Activated B cell treated with CpG ODN at 0.5 μM for 24 hours (primary cell): ENCODE measurements at regions not wholly inside any gene's neighbourhood (a gene's known extent, or its start where the extent isn't known, plus 50 kb on each side); places are given as distances from the start of the nearest gene placed in this dataset.
"Not testable (repeated sequence)": the region's sequence is repeated elsewhere in the genome, so short reads cannot be mapped to it uniquely, and the experiment has no call there.

Experiments
- ATAC-seq: fragments of 200-7000 bp; cut with Tn5 transposase; one replicate; pipeline ENCODE4 v1.10.0; 2021; ENCODE audit warnings: low read depth, mild to moderate bottlenecking, moderate library complexity
- CTCF ChIA-PET: fragments of 350-600 bp; sonication (Branson Sonifier 250); formaldehyde crosslinking; loops from one replicate; lab custom pipeline; 2021; ENCODE audit warnings: antibody characterized with exemption; lab: Charles Lee
- POLR2A ChIA-PET: fragments of 350-600 bp; sonication (Branson Sonifier 250); formaldehyde crosslinking; loops from one replicate; lab custom pipeline; 2021; ENCODE audit warnings: antibody characterized with exemption; lab: Charles Lee
- DNase-seq: peaks from one replicate; pipeline ENCODE4 v3.0.0; 2022
- H3K27ac Mint-ChIP-seq: one replicate; pipeline ENCODE4 v1.8.0; 2020; ENCODE audit warnings: mixed read lengths
- H3K27me3 Mint-ChIP-seq: one replicate; pipeline ENCODE4 v1.8.0; 2021; ENCODE audit warnings: mixed read lengths
- H3K36me3 Mint-ChIP-seq: one replicate; pipeline ENCODE4 v1.8.0; 2021; ENCODE audit warnings: low read depth, mixed read lengths
- H3K4me1 Mint-ChIP-seq: one replicate; pipeline ENCODE4 v1.8.0; 2021; ENCODE audit warnings: mixed read lengths
- H3K4me3 Mint-ChIP-seq: one replicate; pipeline ENCODE4 v1.8.0; 2020; ENCODE audit warnings: mild to moderate bottlenecking, mixed read lengths
- H3K9me3 Mint-ChIP-seq: one replicate; pipeline ENCODE4 v1.8.0; 2020; ENCODE audit warnings: mixed read lengths
- CTCF ChIP-seq: fragments of 200-600 bp; IDR thresholded peaks from one replicate; pipeline ENCODE4 v1.8.0; 2022; ENCODE audit warnings: antibody characterized with exemption, mild to moderate bottlenecking
- intact Hi-C: fragments of 100-400 bp; cut with micrococcal nuclease; formaldehyde crosslinking; loops from one replicate; pipeline ENCODE4 v1.15.1; 2024

DNA sequence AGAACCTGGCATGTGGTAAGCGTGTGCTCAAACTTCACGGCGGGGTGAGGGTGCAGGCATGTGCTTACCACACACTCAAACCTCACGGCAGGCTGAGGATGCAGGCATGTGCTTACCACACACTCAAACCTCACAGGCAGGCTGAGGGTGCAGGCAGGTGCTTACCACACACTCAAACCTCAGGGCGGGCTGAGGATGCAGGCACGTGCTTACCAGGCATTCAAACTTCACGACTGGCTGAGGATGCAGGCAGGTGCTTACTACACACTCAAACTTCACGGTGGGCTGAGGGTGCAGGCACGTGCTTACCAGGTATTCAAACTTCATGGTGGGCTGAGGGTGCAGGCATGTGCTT, 105.0 kb upstream of the ALKAL2 start:
- intact Hi-C loops, result no loop called here
- no peaks in the 10 kb centered on the region for H3K9me3 Mint-ChIP-seq
- no peaks in the 10 kb centered on the region for H3K36me3 Mint-ChIP-seq
- no peak overlapping the region for H3K4me3 Mint-ChIP-seq
- H3K4me1 Mint-ChIP-seq, result peaks cover 9% of the 10 kb centered on the region
- H3K27me3 Mint-ChIP-seq, result no peaks in the 10 kb centered on the region
- no peak for TF ChIP-seq CTCF
- DNase-seq (no peak), ATAC-seq (no peak)
- ChIA-PET CTCF (no interaction called here), POLR2A (no interaction called here)
- H3K27ac Mint-ChIP-seq, result no peak overlapping the region

DNA sequence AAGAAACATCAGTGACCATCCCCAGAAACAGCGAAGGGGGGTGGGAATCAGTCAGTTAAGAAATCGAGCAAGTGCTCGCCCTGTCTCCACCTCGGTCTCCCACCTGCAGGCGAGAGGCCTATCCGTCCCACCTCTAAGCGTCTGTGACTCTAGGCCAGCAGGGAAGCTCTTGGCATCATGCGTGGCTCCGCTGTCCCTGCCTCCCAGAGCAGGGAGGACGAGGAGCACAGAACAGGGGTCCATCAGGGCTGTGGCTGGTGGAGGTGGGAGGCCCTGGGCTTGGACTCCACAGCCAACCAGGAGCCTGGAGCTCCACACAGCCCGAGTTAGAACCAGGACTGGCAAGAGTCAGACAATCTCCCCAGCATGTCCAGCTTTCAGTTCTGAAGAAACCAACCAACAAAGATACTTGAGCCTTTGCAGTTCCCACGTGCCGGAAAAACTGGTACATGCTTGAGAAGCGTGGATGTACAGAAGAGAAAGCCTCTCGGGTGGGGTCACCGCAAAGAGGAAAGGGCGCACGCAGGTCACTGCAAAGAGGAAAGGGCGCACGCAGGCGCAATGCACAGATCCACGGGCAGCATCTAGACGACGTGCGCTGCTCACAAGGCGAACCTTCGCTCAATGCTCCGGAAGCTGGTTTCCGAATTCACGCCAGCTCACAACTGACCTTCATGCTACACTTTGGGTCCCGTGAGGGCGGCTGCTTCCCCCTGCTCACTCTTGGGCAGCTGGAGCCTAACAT, 104.5 kb upstream of the ALKAL2 start:
- Mint-ChIP-seq H3K4me3 (no peak overlapping the region), H3K27me3 (no peaks in the 10 kb centered on the region), H3K27ac (no peak overlapping the region), H3K4me1 (peaks cover 9% of the 10 kb centered on the region), H3K36me3 (no peaks in the 10 kb centered on the region), H3K9me3 (no peaks in the 10 kb centered on the region)
- DNase-seq (no peak), ATAC-seq (no peak)
- intact Hi-C loops, result no loop called here
- POLR2A ChIA-PET, result no interaction called here
- CTCF ChIA-PET, result no interaction called here
- TF ChIP-seq CTCF, result no peak

- no peaks in the 10 kb centered on the region for H3K36me3 Mint-ChIP-seq
- DNase-seq (no peak), ATAC-seq (no peak)
- H3K27ac Mint-ChIP-seq, result no peak overlapping the region
- ChIA-PET POLR2A (no interaction called here), CTCF (no interaction called here)
- intact Hi-C loops, result no loop called here
- no peak overlapping the region for H3K4me3 Mint-ChIP-seq
- TF ChIP-seq CTCF, result no peak
- no peaks in the 10 kb centered on the region for H3K9me3 Mint-ChIP-seq
- H3K4me1 Mint-ChIP-seq, result peaks cover 9% of the 10 kb centered on the region
- no peaks in the 10 kb centered on the region for H3K27me3 Mint-ChIP-seq
These were observed 103.8 kb upstream of the ALKAL2 start for GRCh38 chr2:391696-392095.

DNA sequence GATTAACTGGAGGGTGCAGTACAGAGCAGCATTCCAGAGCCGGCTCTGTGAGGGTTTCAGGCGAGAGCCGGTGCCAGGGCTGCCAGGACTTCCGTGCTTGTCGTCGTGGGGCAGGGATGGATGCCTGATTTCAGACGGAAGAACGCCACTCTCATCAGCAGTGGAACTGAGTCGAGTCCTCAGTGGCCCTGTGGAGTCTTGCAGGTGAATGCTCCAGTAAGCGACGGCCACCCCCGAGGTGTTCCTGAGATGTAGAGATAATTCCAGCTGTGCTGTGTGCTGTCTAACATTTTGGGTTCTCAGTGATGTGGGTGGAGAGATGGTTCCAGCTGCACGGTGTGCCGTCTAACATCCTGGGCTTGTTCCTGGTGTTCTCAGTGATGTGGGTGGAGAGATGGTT, 103.1 kb upstream of the ALKAL2 start:
- Mint-ChIP-seq H3K36me3 (no peaks in the 10 kb centered on the region), H3K4me3 (no peak overlapping the region), H3K27ac (no peak overlapping the region), H3K9me3 (no peaks in the 10 kb centered on the region), H3K27me3 (no peaks in the 10 kb centered on the region), H3K4me1 (peaks cover 9% of the 10 kb centered on the region)
- intact Hi-C loops, result no loop called here
- ATAC-seq (no peak), DNase-seq (no peak)
- ChIA-PET POLR2A (no interaction called here), CTCF (no interaction called here)
- no peak for TF ChIP-seq CTCF

DNA sequence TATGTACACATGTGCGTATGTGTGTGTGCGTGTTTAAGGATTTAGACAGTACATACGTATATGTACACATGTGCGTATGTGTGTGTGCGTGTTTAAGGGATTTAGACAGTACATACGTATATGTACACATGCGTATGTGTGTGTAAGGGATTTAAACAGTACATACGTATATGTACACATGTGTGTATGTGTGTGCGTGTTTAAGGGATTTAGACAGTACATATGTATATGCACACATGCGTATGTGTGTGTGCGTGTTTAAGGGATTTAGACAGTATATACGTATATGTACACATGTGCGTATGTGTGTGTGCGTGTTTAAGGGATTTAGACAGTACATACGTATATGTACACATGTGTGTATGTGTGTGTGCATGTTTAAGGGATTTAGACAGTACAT, 102.1 kb upstream of the ALKAL2 start:
- DNase-seq, H3K9me3 Mint-ChIP-seq, H3K27me3 Mint-ChIP-seq, H3K27ac Mint-ChIP-seq, H3K4me3 Mint-ChIP-seq, intact Hi-C loops, H3K4me1 Mint-ChIP-seq, H3K36me3 Mint-ChIP-seq, CTCF ChIA-PET, ATAC-seq, POLR2A ChIA-PET: not testable (repeated sequence)

GRCh38 chr2:388752-389151, 100.9 kb upstream of the ALKAL2 start:
- H3K27me3 Mint-ChIP-seq, H3K27ac Mint-ChIP-seq, H3K36me3 Mint-ChIP-seq, intact Hi-C loops, DNase-seq, H3K4me1 Mint-ChIP-seq, H3K4me3 Mint-ChIP-seq, ATAC-seq, H3K9me3 Mint-ChIP-seq, POLR2A ChIA-PET, CTCF ChIA-PET: not testable (repeated sequence)
